CD4-positive, alpha-beta T cell treated with Interleukin-1 beta for 1 hour (primary cell): ENCODE measurements at regions not wholly inside any gene's neighbourhood (a gene's known extent, or its start where the extent isn't known, plus 50 kb on each side); places are given as distances from the start of the nearest gene placed in this dataset.

Experiments used
- DNase-seq, 2 donors: peaks; one replicate each; pipeline ENCODE4 v3.0.0-alpha.2; 2020 to 2022

- no peak for DNase-seq
Observed at GRCh38 chr10:8502573-8502972, 448.1 kb downstream of the GATA3 start.

GRCh38 chr10:8504499-8504898 lies 450.0 kb downstream of the GATA3 start:
- no peak for DNase-seq

GRCh38 chr10:8507156-8507555 lies 452.7 kb downstream of the GATA3 start:
- DNase-seq, result no peak

- DNase-seq, result no peak
Observed at GRCh38 chr10:8508882-8509281, 454.4 kb downstream of the GATA3 start.

- DNase-seq, result no peak
Observed at GRCh38 chr10:8510471-8510870, 456.0 kb downstream of the GATA3 start.

- no peak for DNase-seq
Observed at GRCh38 chr10:8511026-8511425, 456.5 kb downstream of the GATA3 start.

GRCh38 chr10:8513155-8514147 lies 459.0 kb downstream of the GATA3 start:
- DNase-seq, result no peak

- DNase-seq, result no peak
Observed at GRCh38 chr10:8520382-8520781, 465.9 kb downstream of the GATA3 start.

GRCh38 chr10:8527773-8528172 lies 473.3 kb downstream of the GATA3 start:
- no peak for DNase-seq

- DNase-seq, result no peak
Observed at GRCh38 chr10:8531116-8531515, 476.6 kb downstream of the GATA3 start.

- no peak for DNase-seq
Observed at GRCh38 chr10:8532647-8533046, 478.2 kb downstream of the GATA3 start.

GRCh38 chr10:8533462-8533861 lies 479.0 kb downstream of the GATA3 start:
- DNase-seq, result no peak

- DNase-seq, result no peak
Observed at GRCh38 chr10:8534096-8534495, 479.6 kb downstream of the GATA3 start.

- no peak for DNase-seq
Observed at GRCh38 chr10:8534891-8535290, 480.4 kb downstream of the GATA3 start.

GRCh38 chr10:8539056-8539455 lies 484.6 kb downstream of the GATA3 start:
- no peak for DNase-seq

- no peak for DNase-seq
Observed at GRCh38 chr10:8543361-8544056, 489.0 kb downstream of the GATA3 start.

- no peak for DNase-seq
Observed at GRCh38 chr10:8544057-8544380, 489.5 kb downstream of the GATA3 start.

- DNase-seq, result no peak
Observed at GRCh38 chr10:8544500-8544899, 490.0 kb downstream of the GATA3 start.

- DNase-seq, result no peak
Observed at GRCh38 chr10:8554574-8554973, 500.1 kb downstream of the GATA3 start.

- DNase-seq, result no peak
Observed at GRCh38 chr10:8556321-8556720, 501.8 kb downstream of the GATA3 start.

- no peak for DNase-seq
Observed at GRCh38 chr10:8563478-8563877, 509.0 kb downstream of the GATA3 start.

GRCh38 chr10:8566737-8567136 lies 512.2 kb downstream of the GATA3 start:
- DNase-seq, result no peak

- no peak for DNase-seq
Observed at GRCh38 chr10:8568401-8568800, 513.9 kb downstream of the GATA3 start.

GRCh38 chr10:8575620-8576019 lies 521.1 kb downstream of the GATA3 start:
- no peak for DNase-seq
